Retinal pigment epithelial cell (primary cell): ENCODE measurements at regions not wholly inside any gene's neighbourhood (a gene's known extent, or its start where the extent isn't known, plus 50 kb on each side); places are given as distances from the start of the nearest gene placed in this dataset.

Experiments
- DNase-seq: peaks from one replicate; pipeline ENCODE4 v3.0.0-alpha.2; 2010; ENCODE audit warnings: low read depth
- H3K4me3 ChIP-seq: 2 replicates; pipeline ENCODE4 v1.5.1; 2011; ENCODE audit warnings: mild to moderate bottlenecking, low read length, control low read depth, moderate library complexity
- CTCF ChIP-seq: conservative IDR thresholded peaks from 2 replicates; pipeline ENCODE4 v1.5.1; 2011; ENCODE audit warnings: low read depth, low read length, control low read depth, inconsistent platforms

- no peak for TF ChIP-seq CTCF
- no peak for DNase-seq
- no peak overlapping the region for H3K4me3 ChIP-seq
Observed at GRCh38 chr12:127570793-127571360, 696.1 kb upstream of the TMEM132C start.

GRCh38 chr12:127571578-127571977, 695.4 kb upstream of the TMEM132C start:
- no peak for TF ChIP-seq CTCF
- no peak for DNase-seq
- H3K4me3 ChIP-seq: no peak overlapping the region

DNA sequence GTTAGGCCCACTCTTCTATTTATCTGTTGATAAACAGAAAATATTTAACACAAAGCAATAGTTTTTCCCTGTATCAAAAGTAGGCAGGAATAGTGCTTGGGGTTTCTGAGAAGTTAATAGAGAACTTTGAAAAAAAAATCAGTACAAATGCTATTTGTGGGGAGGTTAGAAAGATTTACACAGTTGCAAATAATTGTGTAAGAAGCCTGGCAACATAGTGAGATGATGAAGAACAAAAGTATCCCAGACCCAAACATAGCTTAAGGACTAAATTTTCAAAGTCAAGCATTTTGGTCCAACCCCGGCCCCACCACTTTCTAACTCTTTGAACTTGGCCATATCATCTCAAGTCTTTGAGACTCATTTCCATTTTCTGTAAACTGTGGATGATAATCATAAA, 687.5 kb upstream of the TMEM132C start:
- no peak for TF ChIP-seq CTCF
- DNase-seq: no peak
- H3K4me3 ChIP-seq: no peak overlapping the region

DNA sequence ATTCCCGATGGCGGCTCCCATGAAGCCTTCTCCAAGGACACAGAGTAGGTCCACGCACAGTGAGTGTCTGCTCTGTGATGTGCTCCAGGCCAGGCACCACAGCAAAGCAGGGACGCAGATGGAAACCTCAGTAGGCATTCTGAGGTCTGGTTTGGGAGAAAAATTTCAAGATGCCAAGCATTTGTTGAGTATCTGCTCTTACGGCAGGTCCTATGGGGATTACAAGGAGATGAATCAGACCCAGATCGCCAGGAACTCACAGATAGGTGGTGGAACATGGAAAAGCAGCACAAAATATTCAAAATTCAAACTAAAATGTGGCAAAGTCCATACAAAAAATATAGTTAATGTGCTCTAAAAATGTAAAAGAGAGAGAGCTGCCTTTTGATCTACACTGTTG, 684.9 kb upstream of the TMEM132C start:
- DNase-seq: no peak
- H3K4me3 ChIP-seq: no peak overlapping the region
- TF ChIP-seq CTCF: no peak

DNA sequence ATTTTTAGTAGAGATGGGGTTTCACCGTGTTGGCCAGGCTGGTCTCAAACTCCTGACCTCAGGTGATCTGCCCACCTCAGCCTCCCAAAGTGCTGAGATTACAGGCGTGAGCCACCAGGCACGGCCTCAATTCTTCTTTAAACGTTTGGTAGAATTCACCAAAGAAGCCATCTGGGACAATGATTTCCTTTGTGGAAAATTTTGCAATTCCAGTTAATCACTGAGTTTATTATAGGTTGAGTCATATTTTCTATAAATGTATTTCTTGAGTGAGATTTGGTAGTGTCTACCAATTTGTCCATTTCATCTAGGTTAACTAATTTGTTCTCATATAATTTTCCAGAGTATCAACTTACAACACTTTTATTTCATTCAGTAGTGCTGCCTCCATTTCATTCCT, 683.9 kb upstream of the TMEM132C start:
- H3K4me3 ChIP-seq: no peak overlapping the region
- no peak for DNase-seq
- TF ChIP-seq CTCF: no peak

DNA sequence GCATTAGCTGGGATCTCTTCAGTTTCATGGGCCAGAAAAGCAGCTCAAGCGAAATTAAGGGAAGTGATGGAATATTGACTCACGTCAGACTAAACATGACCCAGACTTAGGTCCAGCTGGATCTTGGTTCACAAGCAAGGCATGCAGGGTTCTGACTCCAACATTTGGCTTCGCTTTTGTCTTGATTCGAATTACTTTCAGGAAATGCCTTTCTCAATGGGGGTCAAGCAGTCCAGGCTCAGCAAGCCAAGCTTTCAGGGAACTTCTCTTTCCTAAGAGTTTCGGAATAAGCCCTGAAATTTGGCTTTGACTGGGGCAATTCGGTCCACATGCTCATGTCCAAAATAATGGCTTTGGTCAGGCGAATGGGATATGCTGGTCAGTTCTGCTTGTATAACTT, 678.7 kb upstream of the TMEM132C start:
- no peak for TF ChIP-seq CTCF
- no peak for DNase-seq
- H3K4me3 ChIP-seq: no peak overlapping the region

GRCh38 chr12:127589541-127589940, 677.4 kb upstream of the TMEM132C start:
- no peak for DNase-seq
- no peak overlapping the region for H3K4me3 ChIP-seq
- TF ChIP-seq CTCF: no peak
